DMS53 treated with DMSO at 0.1 percent for 48 hours (cell line): ENCODE measurements at regions not wholly inside any gene's neighbourhood (a gene's known extent, or its start where the extent isn't known, plus 50 kb on each side); places are given as distances from the start of the nearest gene placed in this dataset.
"Not testable (repeated sequence)": the region's sequence is repeated elsewhere in the genome, so short reads cannot be mapped to it uniquely, and the experiment has no call there.

Experiments
- DNase-seq: peaks from one replicate; lab custom pipeline; 2025; ENCODE audit not compliant: unreplicated experiment; lab: John Stamatoyannopoulos, UW

- DNase-seq, result not testable (repeated sequence)
These were observed 53.5 kb upstream of the FAR1 start for GRCh38 chr11:13614918-13615317.

- DNase-seq, result no peak
These were observed 59.8 kb upstream of the FAR1 start for GRCh38 chr11:13608656-13609055.

DNA sequence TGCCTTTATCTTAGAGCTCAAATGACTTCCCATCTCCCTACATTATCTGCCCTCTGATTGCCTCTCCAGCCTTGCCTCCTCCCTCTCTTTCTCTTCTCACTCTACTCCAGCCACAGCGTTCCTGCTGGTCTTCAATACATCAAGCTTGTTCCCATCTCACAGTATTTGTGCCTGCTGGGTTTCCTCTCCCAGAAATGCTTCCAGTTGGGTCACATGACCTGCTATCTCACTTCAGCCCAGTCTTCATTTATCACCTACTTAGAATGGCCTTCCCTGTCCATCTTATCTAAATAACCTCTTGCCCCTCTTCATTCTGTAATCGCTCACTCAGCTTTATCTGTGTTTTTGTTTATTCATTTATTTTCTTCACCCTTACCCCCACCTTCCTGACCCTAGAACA lies 61.8 kb upstream of the FAR1 start:
- DNase-seq, result no peak

DNA sequence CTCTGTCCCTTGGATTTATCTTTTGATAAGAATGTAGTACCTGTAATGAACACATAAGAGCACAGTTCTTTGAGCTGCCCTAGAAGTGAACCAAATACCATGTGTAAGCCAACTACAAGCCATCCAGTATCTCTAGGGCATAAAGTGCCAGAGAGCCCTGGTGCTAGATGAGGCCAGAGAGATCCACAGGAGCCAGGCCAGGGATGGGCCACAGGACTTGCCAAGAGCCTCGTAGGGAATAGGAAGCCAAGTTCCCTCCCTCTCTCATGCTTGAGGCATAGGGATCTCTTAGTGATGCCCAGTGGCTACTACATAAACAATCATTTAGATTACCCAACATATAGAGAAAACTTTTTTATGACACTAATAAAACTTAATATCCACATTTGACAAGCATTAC lies 64.8 kb upstream of the FAR1 start:
- no peak for DNase-seq

- no peak for DNase-seq
These were observed 65.6 kb upstream of the FAR1 start for GRCh38 chr11:13602844-13603243.

DNA sequence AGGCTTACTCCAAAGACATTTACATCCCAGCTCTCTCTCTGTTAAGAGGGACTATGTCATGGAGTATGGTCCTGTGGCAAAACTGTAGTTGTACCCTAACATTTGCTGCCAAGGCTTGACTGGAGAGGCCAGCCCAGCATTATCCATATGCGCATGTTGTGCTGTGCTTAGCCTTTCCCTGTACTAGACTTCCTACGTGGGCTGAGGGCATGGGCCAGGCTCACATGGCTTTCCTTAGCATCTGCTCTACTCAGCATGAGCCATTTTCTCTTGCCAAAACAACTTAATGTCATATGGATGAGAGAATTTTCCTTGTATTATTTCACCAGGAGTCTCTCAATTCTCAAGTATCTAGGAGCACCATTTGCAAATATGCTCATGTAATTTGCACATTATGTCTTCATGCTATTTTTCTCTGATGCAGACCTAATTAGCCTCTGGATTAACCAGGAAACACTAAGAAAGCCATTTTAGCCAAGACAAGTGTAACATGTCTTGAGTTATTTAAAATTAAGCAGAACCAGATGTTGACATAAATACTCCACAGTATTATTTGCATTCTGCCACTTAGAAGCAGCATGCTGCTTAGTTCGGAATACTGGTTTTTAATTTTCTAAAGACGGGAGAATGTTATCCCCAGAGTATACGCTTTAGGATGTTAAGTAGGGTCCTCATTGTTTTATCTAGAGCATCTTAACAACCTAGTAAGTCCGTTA lies 71.7 kb upstream of the FAR1 start:
- no peak for DNase-seq

- no peak for DNase-seq
These were observed 73.3 kb upstream of the FAR1 start for GRCh38 chr11:13595166-13595565.

GRCh38 chr11:13594044-13594443 lies 74.4 kb upstream of the FAR1 start:
- DNase-seq, result no peak

DNA sequence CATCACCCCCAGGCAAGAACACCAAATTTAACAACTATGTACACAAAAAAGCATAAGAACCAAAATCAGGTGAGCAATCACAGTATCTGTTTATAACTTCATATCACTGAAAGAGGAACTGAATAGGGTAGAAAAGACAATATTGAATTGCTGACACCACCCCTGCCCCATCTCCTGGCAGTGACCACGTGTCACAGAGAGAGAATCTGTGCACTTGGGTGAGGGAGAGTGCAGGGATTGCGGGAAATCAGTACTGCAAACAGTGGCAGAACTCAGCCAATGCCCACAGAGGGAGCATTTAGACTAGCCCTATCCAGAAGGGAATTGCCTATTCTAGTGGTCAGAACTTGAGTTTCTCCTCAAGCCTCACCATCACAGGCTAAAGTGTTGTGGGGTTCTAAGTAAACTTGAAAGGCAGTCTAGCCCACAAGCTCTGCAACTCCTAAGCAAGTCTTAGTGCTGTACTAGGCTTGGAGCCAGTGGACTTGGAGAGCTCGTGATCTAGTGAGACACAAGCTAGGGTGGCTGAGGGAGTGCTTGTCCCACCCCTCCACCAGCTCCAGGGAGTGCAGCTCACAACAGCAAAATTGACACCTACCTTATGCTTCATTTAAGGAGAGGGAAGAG lies 82.8 kb upstream of the PTH start:
- no peak for DNase-seq

GRCh38 chr11:13577881-13578280 lies 82.1 kb upstream of the PTH start:
- no peak for DNase-seq

DNA sequence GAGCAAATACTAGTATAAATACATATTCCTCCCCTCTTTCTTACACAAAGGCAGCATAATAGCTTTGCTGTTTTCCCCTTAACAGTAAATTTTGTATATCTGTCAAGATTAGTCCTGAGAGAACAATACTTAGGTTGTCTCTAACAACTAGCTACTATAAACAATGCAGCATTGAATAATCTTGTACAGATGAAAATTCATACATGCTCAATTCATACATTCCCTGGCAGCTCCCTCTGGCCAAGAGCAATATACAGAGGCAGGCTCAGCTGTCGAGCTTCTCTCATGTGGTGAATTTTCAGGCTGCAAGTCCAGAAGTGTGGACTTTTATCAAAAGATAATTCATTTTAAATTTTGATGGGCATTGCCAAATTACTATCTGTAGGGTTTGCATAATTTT lies 81.2 kb upstream of the PTH start:
- DNase-seq, result no peak

GRCh38 chr11:13575385-13575784 lies 79.6 kb upstream of the PTH start:
- DNase-seq, result not testable (repeated sequence)

GRCh38 chr11:13567551-13567950 lies 71.8 kb upstream of the PTH start:
- DNase-seq, result no peak

GRCh38 chr11:13561860-13562259 lies 66.1 kb upstream of the PTH start:
- no peak for DNase-seq

- DNase-seq, result peak; percentile 28
These were observed 64.5 kb upstream of the PTH start for GRCh38 chr11:13560341-13560740.

DNA sequence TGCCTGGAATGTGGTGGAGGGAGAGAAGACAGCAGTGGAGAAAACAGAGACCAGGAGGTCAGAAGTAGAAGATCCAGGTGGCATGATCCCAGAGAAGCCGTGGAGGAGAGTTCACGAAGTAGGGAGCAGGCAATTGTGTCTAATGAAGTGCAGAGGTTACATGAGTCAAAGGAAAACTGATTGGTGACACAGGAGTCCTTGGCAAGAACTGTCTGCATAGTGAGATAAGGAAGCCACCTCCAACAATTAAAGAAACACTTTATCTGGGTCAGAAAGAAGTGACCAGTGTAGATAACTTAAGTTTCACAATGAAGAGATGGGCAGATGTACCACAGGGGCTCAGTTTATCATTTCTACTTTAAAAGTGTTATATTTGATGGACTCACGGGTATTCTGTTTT lies 57.0 kb upstream of the PTH start:
- no peak for DNase-seq

- no peak for DNase-seq
These were observed 56.0 kb upstream of the PTH start for GRCh38 chr11:13551834-13552233.

- no peak for DNase-seq
These were observed 55.0 kb upstream of the PTH start for GRCh38 chr11:13550761-13551160.

GRCh38 chr11:13546092-13546491 lies 50.3 kb upstream of the PTH start:
- not testable (repeated sequence) for DNase-seq
